Smooth muscle cell of the brain vasculature (primary cell): ENCODE measurements at regions not wholly inside any gene's neighbourhood (a gene's known extent, or its start where the extent isn't known, plus 50 kb on each side); places are given as distances from the start of the nearest gene placed in this dataset.

Source experiments
- DNase-seq: peaks from one replicate; pipeline ENCODE4 v3.0.0-alpha.2; 2012; ENCODE audit warnings: low read depth, low spot score

GRCh38 chr4:152161676-152162330, 374.1 kb downstream of the FBXW7 start:
- no peak for DNase-seq

- no peak for DNase-seq
Observed at GRCh38 chr4:152160225-152160800, 375.6 kb downstream of the FBXW7 start.

- no peak for DNase-seq
Observed at GRCh38 chr4:152159773-152160172, 376.1 kb downstream of the FBXW7 start.

- no peak for DNase-seq
Observed at GRCh38 chr4:152158225-152158624, 377.7 kb downstream of the FBXW7 start.

GRCh38 chr4:152157629-152158028, 378.3 kb downstream of the FBXW7 start:
- no peak for DNase-seq

GRCh38 chr4:152156442-152156841, 379.4 kb downstream of the FBXW7 start:
- no peak for DNase-seq

- DNase-seq = no peak
Observed at GRCh38 chr4:152155070-152155469, 380.8 kb downstream of the FBXW7 start.

- DNase-seq = no peak
Observed at GRCh38 chr4:152154433-152154832, 381.5 kb downstream of the FBXW7 start.

GRCh38 chr4:152153476-152154270, 382.2 kb downstream of the FBXW7 start:
- DNase-seq = no peak

- no peak for DNase-seq
Observed at GRCh38 chr4:152150214-152150613, 385.7 kb downstream of the FBXW7 start.

GRCh38 chr4:152149745-152150144, 386.1 kb downstream of the FBXW7 start:
- no peak for DNase-seq

- no peak for DNase-seq
Observed at GRCh38 chr4:152148057-152148456, 387.2 kb upstream of the GATB start.

GRCh38 chr4:152146244-152146643, 385.4 kb upstream of the GATB start:
- DNase-seq = no peak

- DNase-seq = no peak
Observed at GRCh38 chr4:152143806-152144205, 383.0 kb upstream of the GATB start.

GRCh38 chr4:152138451-152138850, 377.6 kb upstream of the GATB start:
- no peak for DNase-seq

GRCh38 chr4:152132776-152133175, 372.0 kb upstream of the GATB start:
- DNase-seq = no peak

GRCh38 chr4:152128356-152128755, 367.5 kb upstream of the GATB start:
- DNase-seq = no peak

GRCh38 chr4:152126238-152126637, 365.4 kb upstream of the GATB start:
- DNase-seq = no peak

GRCh38 chr4:152118819-152119553, 358.2 kb upstream of the GATB start:
- DNase-seq = no peak

GRCh38 chr4:152117933-152118507, 357.2 kb upstream of the GATB start:
- DNase-seq = no peak

- no peak for DNase-seq
Observed at GRCh38 chr4:152117520-152117919, 356.7 kb upstream of the GATB start.

GRCh38 chr4:152117054-152117453, 356.2 kb upstream of the GATB start:
- no peak for DNase-seq
